Lower leg skin (tissue), 3 donors: ENCODE measurements at regions not wholly inside any gene's neighbourhood (a gene's known extent, or its start where the extent isn't known, plus 50 kb on each side); places are given as distances from the start of the nearest gene placed in this dataset.

ENCODE experiments used
- CTCF ChIP-seq, 3 donors: fragments of 450-650 bp; IDR thresholded peaks; one replicate each; pipeline ENCODE4 v1.5.1; 2016; ENCODE audit warnings: antibody characterized with exemption in 3 of 3, mild to moderate bottlenecking in 3 of 3, moderate library complexity in 2 of 3
- POLR2A ChIP-seq, 2 donors: fragments of 450-650 bp; IDR thresholded peaks; one replicate each; pipeline ENCODE4 v1.6.1; 2016 to 2017; ENCODE audit warnings: antibody characterized with exemption in 2 of 2, mild to moderate bottlenecking in 1 of 2, moderate library complexity in 1 of 2

DNA sequence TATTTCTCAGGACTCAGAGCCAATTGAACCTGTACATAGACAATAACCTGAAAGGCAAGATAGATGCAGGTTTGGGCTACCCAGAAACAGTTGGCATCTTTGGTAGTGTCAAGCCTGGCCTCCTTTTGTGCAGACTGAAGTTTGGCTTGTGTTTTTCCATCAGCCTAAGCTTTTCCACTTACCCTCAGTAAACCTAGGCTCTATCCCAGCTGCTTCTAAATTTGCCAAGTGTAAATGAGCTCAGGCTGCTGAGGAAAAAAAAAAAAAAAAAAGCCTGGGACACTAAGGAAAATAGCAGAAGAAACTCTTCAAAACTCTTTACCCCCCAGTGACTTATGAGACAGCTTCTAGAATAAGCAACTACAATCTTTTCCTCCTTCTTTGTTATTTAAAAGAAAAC, 316.3 kb upstream of the SORCS1 start:
- TF ChIP-seq CTCF (IDR thresholded peaks at IDR 0.05), result no peak
- TF ChIP-seq POLR2A (IDR thresholded peaks at IDR 0.05), result no peak
